Astrocyte of the spinal cord (primary cell): ENCODE measurements at regions not wholly inside any gene's neighbourhood (a gene's known extent, or its start where the extent isn't known, plus 50 kb on each side); places are given as distances from the start of the nearest gene placed in this dataset.
A peak's percentile ranks its signal among the peaks of the same experiment; 100 is the strongest.
"Not testable (repeated sequence)": the region's sequence is repeated elsewhere in the genome, so short reads cannot be mapped to it uniquely, and the experiment has no call there.

ENCODE experiments used
- DNase-seq: peaks from one replicate; pipeline ENCODE4 v3.0.0; 2011; ENCODE audit warnings: low read depth, low spot score
- H3K4me3 ChIP-seq: 2 replicates; pipeline ENCODE4 v1.5.1; 2011; ENCODE audit warnings: low read depth, mild to moderate bottlenecking, low read length, moderate library complexity
- CTCF ChIP-seq: IDR thresholded peaks from 2 replicates; pipeline ENCODE4 v1.5.1; 2012; ENCODE audit warnings: low read depth, mild to moderate bottlenecking, low read length, inconsistent platforms
- in situ Hi-C: cut with HindIII; loops from 2 replicates; pipeline ENCODE4 v1.10.0; 2017; ENCODE audit warnings: low sequenced_read_pairs

- in situ Hi-C loops = no loop called here
- DNase-seq = no peak
- TF ChIP-seq CTCF = no peak
- H3K4me3 ChIP-seq = no peak overlapping the region
These were observed 56.5 kb downstream of the KCTD12 start for GRCh38 chr13:76829572-76830327.

GRCh38 chr13:76828316-76828741 lies 57.9 kb downstream of the KCTD12 start:
- no peak for TF ChIP-seq CTCF
- in situ Hi-C loops = no loop called here
- no peak for DNase-seq
- H3K4me3 ChIP-seq = no peak overlapping the region

- in situ Hi-C loops = no loop called here
- no peak for TF ChIP-seq CTCF
- DNase-seq = no peak
- no peak overlapping the region for H3K4me3 ChIP-seq
These were observed 59.7 kb downstream of the KCTD12 start for GRCh38 chr13:76826527-76826926.

- in situ Hi-C loops = no loop called here
- DNase-seq = no peak
- H3K4me3 ChIP-seq = no peak overlapping the region
- TF ChIP-seq CTCF = no peak
These were observed 60.8 kb downstream of the KCTD12 start for GRCh38 chr13:76825430-76825829.

- TF ChIP-seq CTCF = no peak
- DNase-seq = no peak
- in situ Hi-C loops = no loop called here
- H3K4me3 ChIP-seq = no peak overlapping the region
These were observed 62.2 kb downstream of the KCTD12 start for GRCh38 chr13:76823969-76824368.

GRCh38 chr13:76822698-76823267 lies 63.4 kb downstream of the KCTD12 start:
- no peak overlapping the region for H3K4me3 ChIP-seq
- in situ Hi-C loops = no loop called here
- no peak for DNase-seq
- peak; percentile 13 for TF ChIP-seq CTCF

GRCh38 chr13:76821222-76821621 lies 65.0 kb downstream of the KCTD12 start:
- H3K4me3 ChIP-seq, in situ Hi-C loops, DNase-seq: not testable (repeated sequence)
